ENCODE measurements at regions not wholly inside any gene's neighbourhood (a gene's known extent, or its start where the extent isn't known, plus 50 kb on each side); places are given as distances from the start of the nearest gene placed in this dataset.
A peak's percentile ranks its signal among the peaks of the same experiment; 100 is the strongest.

DNA sequence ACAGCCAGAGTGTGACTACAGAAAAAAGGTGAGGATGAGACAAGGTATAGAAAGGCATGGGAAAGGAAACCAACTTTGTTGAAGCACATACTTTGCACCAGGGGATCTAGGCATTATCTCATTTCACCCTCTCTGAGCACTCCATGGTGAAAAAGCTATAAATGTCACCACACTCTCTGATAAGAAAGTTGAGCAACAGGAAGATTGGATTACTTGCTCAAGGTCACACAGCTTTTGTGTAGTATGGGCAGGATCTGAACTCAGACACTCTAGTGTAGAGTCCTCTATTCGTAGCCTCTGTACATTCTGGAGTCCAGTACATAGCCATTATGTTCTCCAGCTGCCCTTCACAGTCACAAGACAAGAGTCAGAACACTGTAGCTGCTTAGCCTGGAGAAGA is 163.4 kb upstream of the SEMA6D start:
- DNase-seq, result no peak

- no peak for DNase-seq
Measured at GRCh38 chr15:47561102-47561501, 156.2 kb upstream of the SEMA6D start.

DNA sequence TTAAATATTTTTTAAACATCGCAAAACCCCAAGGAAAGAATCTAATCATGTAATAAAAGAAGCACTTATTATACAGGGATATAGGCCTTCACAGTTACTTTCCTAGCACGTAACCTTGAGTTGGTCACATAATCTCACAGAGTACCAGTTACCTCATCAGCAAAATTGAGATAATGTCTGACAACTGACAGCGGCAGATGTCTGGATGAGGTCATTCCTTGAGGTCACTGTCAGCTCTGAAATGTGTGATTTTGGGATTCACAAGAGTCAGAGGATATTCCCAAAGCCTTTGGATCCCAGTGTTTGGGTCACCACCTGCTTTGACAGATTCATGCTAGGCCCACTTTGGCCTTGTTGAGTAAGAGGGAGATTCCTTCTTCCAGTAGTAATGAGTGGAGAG is 151.4 kb upstream of the SEMA6D start:
- no peak for DNase-seq

DNA sequence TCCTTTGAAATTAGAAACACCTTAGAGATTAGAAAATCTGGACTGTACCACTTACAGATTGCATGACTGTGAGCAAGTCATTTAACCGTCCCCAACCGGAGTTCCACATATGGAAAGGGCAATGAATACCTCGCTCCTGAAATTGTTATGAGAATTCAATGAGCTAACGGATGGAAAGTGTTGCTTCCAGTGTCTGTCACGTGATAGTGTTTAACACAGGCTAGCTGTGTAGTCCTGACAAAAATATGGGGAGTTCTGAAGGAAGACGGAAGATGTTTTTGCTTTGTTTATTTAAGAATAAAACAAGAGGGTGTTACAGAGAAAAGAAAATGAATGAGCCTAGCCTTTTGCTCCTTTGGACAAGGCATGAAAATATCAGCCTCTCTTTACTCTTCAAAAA is 150.7 kb upstream of the SEMA6D start:
- DNase-seq, result no peak

- DNase-seq, result no peak
Measured at GRCh38 chr15:47568030-47568429, 149.3 kb upstream of the SEMA6D start.

DNA sequence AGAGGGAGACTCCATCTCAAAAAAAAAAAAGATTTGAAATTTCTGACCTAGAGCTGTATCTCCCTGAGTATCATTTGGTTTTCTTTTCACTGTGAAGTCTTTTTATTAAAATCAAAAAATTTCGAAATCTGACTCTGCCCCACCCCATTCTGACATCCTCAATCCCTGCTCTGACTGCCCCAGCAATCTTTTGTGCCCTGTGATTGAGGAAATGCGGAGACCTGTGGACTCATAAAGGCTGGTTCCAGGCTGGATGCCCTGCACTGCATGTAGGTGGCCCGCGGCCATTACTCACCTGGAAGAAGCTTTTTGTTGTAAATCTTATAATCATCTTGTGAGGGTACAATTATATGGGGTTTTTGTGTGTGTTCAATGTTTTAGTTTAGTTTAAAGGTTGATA is 147.3 kb upstream of the SEMA6D start:
- DNase-seq, result no peak

DNA sequence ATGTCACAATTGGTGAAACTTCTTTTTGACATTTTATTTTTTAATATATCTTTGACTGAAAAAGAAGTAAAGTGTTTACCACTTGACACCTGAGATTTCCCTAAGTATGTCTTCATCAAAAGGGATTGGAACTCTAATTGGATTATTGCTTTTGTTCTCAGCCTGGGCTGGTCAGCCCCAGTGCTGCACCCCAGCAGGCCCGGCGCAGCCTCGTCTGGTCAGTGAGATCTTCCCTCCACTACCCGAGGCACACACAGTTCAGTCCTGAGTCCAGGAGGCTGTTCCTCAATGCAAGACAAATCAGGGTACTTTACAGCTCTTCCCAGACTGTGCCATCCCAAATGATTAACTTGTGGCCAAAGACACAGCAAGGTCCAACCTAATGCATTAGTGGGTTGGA is 146.9 kb upstream of the SEMA6D start:
- no peak for DNase-seq

DNA sequence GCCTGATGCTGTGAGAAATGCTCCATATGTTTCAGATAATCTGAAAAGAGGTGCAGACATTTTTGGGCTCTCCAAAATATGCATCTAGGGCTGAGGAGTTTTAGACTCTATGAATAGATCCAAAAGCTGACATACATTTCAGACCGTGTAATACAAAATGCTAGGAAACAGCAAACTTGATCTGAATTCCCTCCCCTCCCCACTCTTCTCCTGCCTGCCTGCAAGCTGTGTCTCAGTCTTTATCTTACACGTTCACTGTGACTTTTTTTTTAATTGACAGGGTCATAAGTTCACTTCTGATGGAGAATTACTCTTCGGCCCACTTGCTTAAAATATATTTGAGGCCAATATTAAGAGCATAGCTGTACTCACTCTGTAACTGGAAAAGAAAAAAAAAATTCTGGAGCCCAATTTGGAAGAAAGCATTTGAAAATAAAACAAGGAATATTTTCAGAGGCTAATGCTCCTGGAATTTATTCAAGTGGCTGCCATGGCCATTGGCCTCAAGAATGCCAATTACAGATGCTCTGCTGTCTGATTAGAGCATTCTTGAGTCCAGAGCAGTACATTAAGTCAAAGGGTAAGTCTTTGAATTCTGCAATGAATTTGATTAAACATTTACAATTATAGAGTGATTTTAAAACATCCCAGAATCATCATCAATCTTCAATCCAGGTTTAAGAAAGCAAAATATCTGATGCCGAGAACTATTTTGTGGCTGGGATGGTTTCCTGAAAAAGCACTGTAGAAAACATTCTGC is 146.2 kb upstream of the SEMA6D start:
- no peak for DNase-seq

- no peak for DNase-seq
Measured at GRCh38 chr15:47573673-47574072, 143.6 kb upstream of the SEMA6D start.

DNA sequence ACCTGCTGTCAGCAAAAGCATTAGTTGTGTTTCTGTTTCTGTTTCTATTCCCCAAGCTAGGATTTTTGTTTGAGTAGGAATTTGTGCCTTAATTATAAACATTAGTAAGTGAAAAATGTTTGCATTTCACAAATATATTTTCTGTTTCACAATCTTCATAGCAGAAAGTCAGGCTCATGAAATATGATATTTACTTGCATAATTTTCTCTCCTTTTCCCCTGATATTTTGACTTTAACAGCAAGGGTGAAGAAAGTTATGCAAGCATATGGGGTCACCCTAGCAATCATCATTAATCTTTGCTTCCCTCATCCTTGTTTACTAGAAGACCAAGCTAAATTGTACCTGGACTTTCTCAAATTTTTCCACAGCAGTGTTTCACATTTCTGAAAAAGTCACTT is 140.3 kb upstream of the SEMA6D start:
- no peak for DNase-seq

DNA sequence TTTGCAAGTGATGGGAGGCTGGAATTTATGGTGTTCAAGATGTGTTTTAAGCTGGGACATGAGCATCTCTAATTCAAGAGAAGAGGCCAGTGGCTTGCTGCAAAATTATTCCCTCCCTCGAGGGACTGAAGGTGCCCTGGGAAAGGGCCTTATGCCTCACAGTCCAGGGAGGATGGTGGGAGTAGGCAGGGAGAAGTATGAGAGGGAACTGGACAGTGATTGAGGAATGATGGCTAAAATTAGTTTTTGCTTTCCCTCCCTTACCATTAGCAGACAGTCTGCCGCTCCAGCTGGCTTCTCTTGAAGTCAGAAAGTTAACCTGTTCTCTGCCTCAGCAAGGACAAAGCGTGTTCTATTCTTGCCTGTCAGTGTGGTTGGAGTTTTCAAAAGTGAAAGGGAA is 139.8 kb upstream of the SEMA6D start:
- no peak for DNase-seq

GRCh38 chr15:47582233-47582632 is 135.1 kb upstream of the SEMA6D start:
- DNase-seq, result no peak

DNA sequence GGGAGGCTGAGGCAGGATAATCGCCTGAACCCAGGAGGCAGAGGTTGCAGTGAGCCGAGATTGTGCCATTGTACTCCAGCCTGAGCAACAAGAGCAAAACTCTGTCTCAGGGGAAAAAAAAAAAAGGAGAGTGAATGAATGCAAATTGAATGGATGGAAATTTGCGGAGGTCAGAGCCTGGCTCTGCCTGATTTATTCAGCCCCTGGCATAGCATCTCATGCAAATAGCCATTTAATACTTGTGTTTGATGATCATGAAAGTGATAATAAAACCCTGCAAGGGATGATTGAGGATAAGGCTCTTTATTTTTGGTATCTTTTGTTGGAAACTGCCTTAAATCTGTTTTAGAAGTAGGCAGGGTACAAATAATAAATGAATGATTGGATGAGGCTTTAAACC is 133.0 kb upstream of the SEMA6D start:
- DNase-seq, result no peak

- no peak for DNase-seq
Measured at GRCh38 chr15:47586653-47587224, 130.6 kb upstream of the SEMA6D start.

DNA sequence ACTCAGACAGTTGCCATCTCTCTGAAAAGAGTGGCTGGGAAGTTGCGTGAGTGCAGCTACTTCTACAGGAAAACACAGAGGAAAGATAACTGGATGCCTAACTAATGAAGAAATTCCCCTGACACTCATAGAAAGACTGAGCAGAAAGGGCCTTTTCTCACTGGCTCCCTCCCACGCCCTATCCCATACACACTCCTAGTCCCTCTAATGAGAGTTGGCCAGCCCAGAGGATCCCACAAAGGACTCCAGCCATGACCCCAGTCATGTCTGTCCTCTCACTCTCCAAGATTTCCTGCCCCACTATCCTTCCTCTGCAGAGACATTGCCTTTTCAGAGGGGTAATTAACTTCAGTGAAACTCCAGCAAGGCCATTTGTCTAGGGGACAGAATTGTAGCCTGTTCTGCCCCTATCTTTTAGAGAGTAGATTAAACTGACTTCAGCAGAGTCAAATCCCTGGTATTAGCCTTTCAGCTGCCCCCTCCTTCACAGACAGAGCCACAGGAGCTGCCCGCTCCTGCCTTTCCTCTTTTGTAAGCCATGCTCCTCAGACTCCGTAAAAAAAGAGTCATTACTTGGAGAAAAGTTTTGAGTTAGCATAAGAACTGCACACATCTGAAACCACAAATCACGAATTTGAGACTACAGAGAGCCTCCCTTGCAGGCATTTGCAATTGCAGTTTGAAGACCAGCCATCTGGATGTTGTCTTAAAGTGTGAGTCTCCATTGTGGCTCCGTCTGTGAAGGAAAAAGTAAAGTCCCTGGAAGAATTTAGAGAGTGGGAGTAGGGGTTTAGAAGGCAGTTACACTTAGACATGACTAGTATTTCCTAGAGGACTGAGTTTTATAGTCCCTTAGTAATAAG is 129.1 kb upstream of the SEMA6D start:
- DNase-seq, result no peak

- DNase-seq, result no peak
Measured at GRCh38 chr15:47588958-47589357, 128.3 kb upstream of the SEMA6D start.

GRCh38 chr15:47598996-47599395 is 118.3 kb upstream of the SEMA6D start:
- DNase-seq, result no peak

DNA sequence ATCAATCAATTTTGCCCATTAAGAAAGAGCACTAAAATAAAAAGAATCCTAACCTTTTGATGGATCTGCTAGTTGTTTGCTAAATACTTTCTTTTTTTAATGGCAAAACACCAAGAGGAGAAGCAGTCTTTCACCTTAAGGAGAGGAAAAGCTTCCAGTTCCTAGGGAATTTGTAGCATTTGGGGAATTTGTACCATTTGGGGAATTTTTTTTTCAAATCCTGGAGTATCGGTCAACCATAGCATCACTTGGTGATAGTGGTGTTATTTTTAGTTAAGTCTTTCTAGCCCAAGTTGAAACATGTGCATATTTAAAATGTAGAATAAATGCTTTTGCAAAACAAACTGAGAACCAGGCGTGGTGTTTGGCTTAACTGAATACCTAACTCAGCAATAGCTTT is 117.5 kb upstream of the SEMA6D start:
- DNase-seq, result no peak

DNA sequence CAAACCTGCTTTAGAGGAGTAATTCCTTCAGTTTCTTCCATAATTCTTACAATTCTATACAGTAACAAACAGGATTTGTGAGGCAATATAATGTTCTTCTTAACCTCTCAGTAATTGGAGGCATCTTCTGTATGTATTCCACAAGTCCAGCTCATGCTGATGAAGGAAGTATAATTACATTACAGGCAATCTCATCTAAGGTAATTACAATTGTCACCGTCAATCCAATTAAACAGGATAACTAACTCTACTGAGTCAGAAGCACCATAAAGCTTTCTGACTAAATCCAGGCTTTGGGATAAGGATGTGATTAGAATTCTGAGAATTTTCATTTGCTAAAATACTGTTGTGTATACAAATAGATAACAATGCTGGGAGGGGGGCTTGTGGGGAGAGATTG is 115.2 kb upstream of the SEMA6D start:
- DNase-seq, result no peak

DNA sequence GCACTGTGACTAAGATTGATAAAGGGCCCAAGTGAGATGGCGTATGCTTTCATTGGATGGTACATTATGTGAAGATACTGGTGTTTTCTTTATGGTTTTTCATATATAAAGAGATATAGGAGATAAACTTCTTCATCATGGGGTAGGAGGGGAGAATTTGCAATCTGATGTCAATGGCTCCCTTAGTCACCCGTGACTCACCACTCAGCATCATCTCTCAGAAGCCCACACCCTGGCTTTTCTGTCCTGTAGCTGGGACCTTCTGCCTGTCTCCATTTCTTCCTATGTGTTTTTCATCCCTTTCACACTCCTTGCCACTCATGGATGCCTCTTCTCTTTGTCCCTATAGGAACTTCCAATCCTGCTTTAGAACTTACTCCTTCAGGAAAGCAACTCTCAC is 114.3 kb upstream of the SEMA6D start:
- no peak for DNase-seq

DNA sequence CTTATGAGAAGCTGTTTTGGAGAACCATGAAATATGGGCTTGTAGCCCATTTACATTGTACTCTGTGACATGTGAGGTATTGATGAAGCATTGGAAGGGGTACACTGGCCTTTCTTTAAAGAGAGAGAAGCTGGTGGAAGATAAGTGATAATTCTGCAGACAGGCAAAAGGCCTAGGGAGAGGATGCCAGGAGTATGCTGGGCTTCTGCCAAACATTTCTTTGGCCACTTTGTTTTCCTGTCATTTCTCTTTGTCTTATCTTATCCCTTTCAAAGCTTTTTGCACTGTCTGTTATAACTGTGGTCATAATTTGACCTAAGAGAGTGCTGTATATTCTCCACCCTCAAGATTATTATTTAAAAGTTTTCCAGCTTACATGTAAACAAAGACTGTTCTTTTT is 109.6 kb upstream of the SEMA6D start:
- DNase-seq, result no peak

GRCh38 chr15:47609693-47610092 is 107.6 kb upstream of the SEMA6D start:
- no peak for DNase-seq

DNA sequence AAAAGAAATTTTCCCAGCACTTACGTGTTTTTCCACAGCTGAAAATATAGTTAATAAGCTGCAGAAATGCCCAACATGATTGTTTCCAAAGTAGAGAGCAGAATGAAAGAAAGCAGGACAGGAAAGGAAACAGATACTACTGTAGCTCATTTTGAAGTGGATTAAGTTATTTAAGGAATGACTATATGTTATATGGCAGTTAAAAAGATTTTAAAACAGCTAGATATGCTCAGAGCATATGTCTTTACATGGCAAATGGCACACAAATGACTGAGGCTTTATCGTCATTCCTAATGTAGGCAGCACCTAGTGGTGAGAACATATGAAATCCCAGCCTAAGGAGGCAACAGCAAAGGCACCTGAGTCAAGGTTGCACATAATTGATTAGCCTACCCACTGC is 106.6 kb upstream of the SEMA6D start:
- no peak for DNase-seq

DNA sequence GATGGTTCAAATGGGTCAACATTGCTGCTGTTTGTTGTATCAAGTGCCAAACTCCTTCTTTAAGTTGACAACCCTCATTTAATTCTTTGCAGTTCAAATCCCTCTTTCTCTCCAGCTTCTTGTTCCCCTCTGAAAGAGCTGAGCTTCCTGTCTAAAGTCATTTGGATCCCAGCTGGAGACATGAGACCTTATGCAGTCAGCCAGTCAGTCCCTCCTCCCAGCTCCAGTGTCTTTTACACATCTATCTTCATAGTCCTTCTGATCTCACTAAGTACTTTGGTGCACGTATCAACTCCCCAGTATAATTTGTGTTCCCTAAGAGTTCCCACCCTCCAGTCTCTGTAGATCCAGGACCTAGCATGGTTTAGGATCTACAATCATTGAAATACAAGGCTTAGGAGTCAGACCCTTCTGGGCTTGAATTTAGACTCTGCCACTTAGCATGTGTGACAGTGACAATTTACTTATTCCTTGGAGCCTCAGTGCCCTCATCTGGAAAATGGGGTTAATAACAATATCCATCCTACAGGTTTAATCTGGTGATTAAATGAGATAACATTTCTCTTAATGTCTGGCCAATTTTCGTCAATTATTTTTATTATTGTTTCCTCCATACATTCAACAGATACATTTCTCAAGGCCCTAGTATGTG is 102.8 kb upstream of the SEMA6D start:
- peak; percentile 4 for DNase-seq

All from inflammatory macrophage treated with lipopolysaccharide for 4 hours (primary cell).